Trophoblast cell (in vitro differentiated cells and primary cell): ENCODE measurements at regions not wholly inside any gene's neighbourhood (a gene's known extent, or its start where the extent isn't known, plus 50 kb on each side); places are given as distances from the start of the nearest gene placed in this dataset.

Source experiments
- DNase-seq, 2 donors: peaks; one replicate each; pipeline ENCODE4 v3.0.0-alpha.2; 2016
- H2AFZ ChIP-seq: 2 replicates; pipeline ENCODE4 v1.6.1; 2013; ENCODE audit warnings: low read length, moderate library complexity, mild to moderate bottlenecking; ENCODE audit not compliant: insufficient read depth, poor library complexity
- H2AK5ac ChIP-seq: 2 replicates; pipeline ENCODE4 v1.6.1; 2013; ENCODE audit warnings: mild to moderate bottlenecking, low read length
- H2BK120ac ChIP-seq: 2 replicates; pipeline ENCODE4 v1.6.1; 2013; ENCODE audit warnings: low read length, mild to moderate bottlenecking, moderate library complexity; ENCODE audit not compliant: insufficient read depth, poor library complexity
- H2BK12ac ChIP-seq: 2 replicates; pipeline ENCODE4 v1.6.1; 2013; ENCODE audit warnings: mild to moderate bottlenecking, low read length, moderate library complexity
- H2BK5ac ChIP-seq: 2 replicates; pipeline ENCODE4 v1.6.1; 2013; ENCODE audit warnings: low read length, low read depth, moderate library complexity, mild to moderate bottlenecking; ENCODE audit not compliant: poor library complexity
- H3K14ac ChIP-seq: 2 replicates; pipeline ENCODE4 v1.6.1; 2013; ENCODE audit warnings: mild to moderate bottlenecking, low read length
- H3K18ac ChIP-seq: 2 replicates; pipeline ENCODE4 v1.6.1; 2013; ENCODE audit warnings: mild to moderate bottlenecking, low read length
- H3K23ac ChIP-seq: 2 replicates; pipeline ENCODE4 v1.6.1; 2013; ENCODE audit warnings: low read length
- H3K27ac ChIP-seq: 2 replicates; pipeline ENCODE4 v1.5.1; 2013; ENCODE audit warnings: low read depth, mild to moderate bottlenecking, inconsistent platforms, low read length, moderate library complexity
- H3K27me3 ChIP-seq: 2 replicates; pipeline ENCODE4 v1.6.1; 2013; ENCODE audit warnings: inconsistent platforms, mild to moderate bottlenecking, low read length, moderate library complexity; ENCODE audit not compliant: insufficient read depth
- H3K36me3 ChIP-seq, 2 experiments: 1 replicate in 1 of 2; 2 replicates in 1 of 2; pipeline ENCODE4 v1.6.1; 2013; ENCODE audit warnings: low read length in 2 of 2, mild to moderate bottlenecking in 2 of 2, moderate library complexity in 1 of 2; ENCODE audit not compliant: insufficient read depth in 2 of 2, control insufficient read depth in 1 of 2
- H3K4ac ChIP-seq: 2 replicates; pipeline ENCODE4 v1.6.1; 2013; ENCODE audit warnings: low read depth, mild to moderate bottlenecking, low read length, moderate library complexity
- H3K4me1 ChIP-seq, 2 experiments: 1 replicate in 1 of 2; 2 replicates in 1 of 2; pipeline ENCODE4 v1.6.1; 2013; ENCODE audit warnings: low read length in 2 of 2, mild to moderate bottlenecking in 2 of 2, moderate library complexity in 1 of 2; ENCODE audit not compliant: insufficient read depth in 2 of 2, control insufficient read depth in 1 of 2
- H3K4me2 ChIP-seq: 2 replicates; pipeline ENCODE4 v1.6.1; 2013; ENCODE audit warnings: inconsistent platforms, mild to moderate bottlenecking, low read length, moderate library complexity
- H3K4me3 ChIP-seq: 2 replicates; pipeline ENCODE4 v1.5.1; 2013; ENCODE audit warnings: mild to moderate bottlenecking, low read depth, low read length, inconsistent platforms
- H3K79me1 ChIP-seq: one replicate; pipeline ENCODE4 v1.6.1; 2013; ENCODE audit warnings: low read length
- H3K79me2 ChIP-seq: 2 replicates; pipeline ENCODE4 v1.6.1; 2013; ENCODE audit warnings: low read length, mild to moderate bottlenecking; ENCODE audit not compliant: control insufficient read depth, insufficient read depth, poor library complexity
- H3K9ac ChIP-seq: 2 replicates; pipeline ENCODE4 v1.6.1; 2013; ENCODE audit warnings: mild to moderate bottlenecking, low read length
- H3K9me3 ChIP-seq: 2 replicates; pipeline ENCODE4 v1.6.1; 2013; ENCODE audit warnings: low read depth, mild to moderate bottlenecking, control low read depth, inconsistent platforms, low read length; ENCODE audit not compliant: insufficient read depth
- H4K12ac ChIP-seq: 2 replicates; pipeline ENCODE4 v1.6.1; 2013; ENCODE audit warnings: low read depth, mild to moderate bottlenecking, low read length, moderate library complexity
- H4K8ac ChIP-seq: 2 replicates; pipeline ENCODE4 v1.6.1; 2013; ENCODE audit warnings: low read depth, mild to moderate bottlenecking, low read length, moderate library complexity
- H4K91ac ChIP-seq: one replicate; pipeline ENCODE4 v1.6.1; 2013; ENCODE audit warnings: low read depth, mild to moderate bottlenecking, low read length, moderate library complexity
- WGBS: extraction: QIAGEN DNeasy Blood & Tissue Kit; methylation state at CpG from one replicate; pipeline ENCODE4 v1.1.7; 2013; ENCODE audit warnings: missing lambda C conversion rate; ENCODE audit not compliant: insufficient read length, insufficient coverage; ENCODE audit errors: extremely low coverage; 5-methylcytosine and 5-hydroxymethylcytosine counted together

- no peaks in the 10 kb centered on the region for H3K9me3 ChIP-seq
- WGBS: no CpG with 5 or more reads among the region's 12 CpGs
- no peak overlapping the region for H3K27ac ChIP-seq
- H4K91ac ChIP-seq: no peak overlapping the region
- no peak overlapping the region for H3K23ac ChIP-seq
- no peaks in the 10 kb centered on the region for H3K27me3 ChIP-seq
- DNase-seq: no peak
- no peak overlapping the region for H2AFZ ChIP-seq
- H3K79me1 ChIP-seq: no peaks in the 10 kb centered on the region
- no peak overlapping the region for H2BK120ac ChIP-seq
- no peak overlapping the region for H4K8ac ChIP-seq
- H3K14ac ChIP-seq: no peak overlapping the region
- H3K4me2 ChIP-seq: no peak overlapping the region
- H3K18ac ChIP-seq: no peak overlapping the region
- no peak overlapping the region for H3K4ac ChIP-seq
- no peak overlapping the region for H2BK5ac ChIP-seq
- H3K9ac ChIP-seq: no peak overlapping the region
- no peak overlapping the region for H2AK5ac ChIP-seq
- H4K12ac ChIP-seq: no peak overlapping the region
- H3K4me1 ChIP-seq: peaks cover 0 to 2% of the 10 kb centered on the region in 2 experiments
- H3K79me2 ChIP-seq: no peaks in the 10 kb centered on the region
- no peak overlapping the region for H3K4me3 ChIP-seq
- no peaks in the 10 kb centered on the region for H3K36me3 ChIP-seq
- no peak overlapping the region for H2BK12ac ChIP-seq
Observed at GRCh38 chr15:70479785-70480184, 283.6 kb downstream of the UACA start.

GRCh38 chr15:70479056-70479455, 284.3 kb downstream of the UACA start:
- no CpG with 5 or more reads among the region's 8 CpGs for WGBS
- H3K27ac ChIP-seq: no peak overlapping the region
- H3K14ac ChIP-seq: no peak overlapping the region
- H4K12ac ChIP-seq: no peak overlapping the region
- no peak overlapping the region for H3K4me3 ChIP-seq
- no peak overlapping the region for H3K4me2 ChIP-seq
- no peaks in the 10 kb centered on the region for H3K79me2 ChIP-seq
- no peak overlapping the region for H3K9ac ChIP-seq
- H3K36me3 ChIP-seq: no peaks in the 10 kb centered on the region
- H2AFZ ChIP-seq: no peak overlapping the region
- no peak overlapping the region for H3K23ac ChIP-seq
- no peaks in the 10 kb centered on the region for H3K79me1 ChIP-seq
- no peaks in the 10 kb centered on the region for H3K27me3 ChIP-seq
- H2AK5ac ChIP-seq: no peak overlapping the region
- H3K18ac ChIP-seq: no peak overlapping the region
- no peak overlapping the region for H2BK5ac ChIP-seq
- H4K91ac ChIP-seq: no peak overlapping the region
- no peak for DNase-seq
- no peak overlapping the region for H2BK12ac ChIP-seq
- peaks cover 0 to 2% of the 10 kb centered on the region in 2 experiments for H3K4me1 ChIP-seq
- H3K9me3 ChIP-seq: no peaks in the 10 kb centered on the region
- H3K4ac ChIP-seq: no peak overlapping the region
- H2BK120ac ChIP-seq: no peak overlapping the region
- H4K8ac ChIP-seq: no peak overlapping the region

DNA sequence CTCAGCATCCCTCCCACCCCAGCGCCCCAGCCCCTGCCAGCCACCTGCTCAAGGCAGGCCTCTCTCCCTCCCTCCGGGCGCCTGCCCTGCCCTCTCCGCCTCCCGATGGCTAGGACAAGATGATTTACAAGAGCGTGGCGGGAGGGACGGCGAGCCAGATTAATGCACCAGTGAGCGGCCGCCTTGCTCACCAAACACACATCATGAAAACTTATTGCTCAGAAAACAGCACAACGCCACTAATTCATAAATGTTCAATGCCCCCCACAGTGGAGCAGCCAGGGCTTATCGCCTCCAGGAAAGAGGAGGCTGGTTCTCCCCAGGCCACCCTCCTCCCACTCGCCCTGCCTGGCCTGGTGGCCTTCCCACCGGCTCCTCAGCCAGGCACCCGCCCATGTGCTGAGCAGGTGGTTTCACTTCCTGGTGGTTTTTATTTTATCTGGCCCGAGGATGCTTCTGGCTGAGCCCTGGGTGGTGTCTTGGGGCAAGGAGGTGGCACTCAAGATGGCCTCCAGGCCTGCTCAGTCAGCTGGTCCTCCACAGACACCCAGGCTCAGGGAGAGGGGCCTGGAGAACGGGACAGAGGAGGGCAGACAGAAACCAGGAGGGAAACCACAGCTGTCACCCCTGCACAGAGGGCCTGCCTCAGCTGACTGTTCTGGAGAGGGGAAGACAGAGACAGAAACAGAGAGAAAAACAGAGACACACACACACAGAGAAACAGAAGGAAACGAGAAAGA, 284.9 kb downstream of the UACA start:
- no CpG with 5 or more reads among the region's 19 CpGs for WGBS
- Histone ChIP-seq H3K18ac (no peak overlapping the region), H3K4me3 (no peak overlapping the region), H3K9me3 (no peaks in the 10 kb centered on the region), H2BK12ac (no peak overlapping the region), H3K36me3 (no peaks in the 10 kb centered on the region), H2AFZ (no peak overlapping the region), H2BK120ac (no peak overlapping the region), H3K79me2 (no peaks in the 10 kb centered on the region), H3K79me1 (no peaks in the 10 kb centered on the region), H3K9ac (no peak overlapping the region), H4K12ac (no peak overlapping the region), H4K91ac (no peak overlapping the region), H3K27me3 (no peaks in the 10 kb centered on the region), H2AK5ac (no peak overlapping the region), H3K14ac (no peak overlapping the region), H2BK5ac (no peak overlapping the region), H3K4me1 (peaks cover 0 to 2% of the 10 kb centered on the region in 2 experiments), H3K27ac (no peak overlapping the region), H3K23ac (no peak overlapping the region), H3K4me2 (no peak overlapping the region), H4K8ac (no peak overlapping the region), H3K4ac (no peak overlapping the region)
- no peak for DNase-seq

DNA sequence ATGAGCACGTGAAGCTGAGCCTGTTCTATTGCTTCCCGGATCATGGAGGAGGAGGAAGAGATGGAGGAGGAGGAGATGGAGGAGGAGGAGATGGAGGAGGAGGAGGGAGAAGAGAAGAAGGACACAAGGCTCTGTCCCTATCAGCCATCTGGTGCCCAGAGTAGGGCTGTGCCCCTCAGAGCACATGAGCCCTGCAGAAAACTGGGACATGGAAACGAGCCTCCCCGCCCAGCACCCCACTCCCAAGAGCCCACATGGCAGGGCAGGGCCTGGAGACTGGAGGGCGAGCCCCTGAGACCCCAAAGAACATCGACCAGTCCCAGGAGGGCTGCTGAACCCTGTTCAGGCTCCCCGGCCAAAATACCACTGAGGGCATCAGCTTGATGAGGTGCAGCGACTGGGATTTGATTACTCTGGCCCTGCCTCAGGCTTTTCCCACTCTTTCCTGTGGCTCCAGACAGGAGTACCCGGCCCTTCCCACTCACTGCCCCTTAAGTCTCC, 285.6 kb downstream of the UACA start:
- WGBS: no CpG with 5 or more reads among the region's 9 CpGs

More for the DNA sequence above, 285.6 kb downstream of the UACA start:
- Histone ChIP-seq H3K4me1 (peaks cover 0 to 2% of the 10 kb centered on the region in 2 experiments), H4K8ac (no peak overlapping the region), H3K9me3 (no peaks in the 10 kb centered on the region), H3K23ac (no peak overlapping the region), H3K4me2 (no peak overlapping the region), H3K4me3 (no peak overlapping the region), H3K14ac (no peak overlapping the region), H2AK5ac (no peak overlapping the region), H2BK12ac (no peak overlapping the region), H3K4ac (no peak overlapping the region), H4K12ac (no peak overlapping the region), H2BK5ac (no peak overlapping the region), H3K9ac (no peak overlapping the region), H3K27ac (no peak overlapping the region), H4K91ac (no peak overlapping the region), H3K27me3 (no peaks in the 10 kb centered on the region), H2BK120ac (no peak overlapping the region), H3K79me2 (no peaks in the 10 kb centered on the region), H2AFZ (no peak overlapping the region), H3K36me3 (no peaks in the 10 kb centered on the region), H3K79me1 (no peaks in the 10 kb centered on the region), H3K18ac (no peak overlapping the region)
- no peak for DNase-seq
